Mucosa of descending colon (tissue), 3 donors: ENCODE measurements at regions not wholly inside any gene's neighbourhood (a gene's known extent, or its start where the extent isn't known, plus 50 kb on each side); places are given as distances from the start of the nearest gene placed in this dataset.

ENCODE experiments used
- ATAC-seq: fragments of 200-7000 bp; cut with Tn5 transposase; one replicate; pipeline ENCODE4 v1.9.1; 2020; ENCODE audit warnings: mild to moderate bottlenecking, moderate library complexity
- DNase-seq, 3 donors: peaks; one replicate each; pipeline ENCODE4 v3.0.0-alpha.2; 2020
- H3K36me3 ChIP-seq: fragments of 200-600 bp; one replicate; pipeline ENCODE4 v1.8.0; 2021; ENCODE audit warnings: low read depth, mild to moderate bottlenecking
- H3K4me1 ChIP-seq: fragments of 200-600 bp; one replicate; pipeline ENCODE4 v1.8.0; 2021; ENCODE audit warnings: low read depth, mild to moderate bottlenecking
- H3K4me3 ChIP-seq: fragments of 200-600 bp; one replicate; pipeline ENCODE4 v1.8.0; 2021; ENCODE audit warnings: mild to moderate bottlenecking
- H3K9me3 ChIP-seq: fragments of 200-600 bp; one replicate; pipeline ENCODE4 v1.8.0; 2021; ENCODE audit warnings: mild to moderate bottlenecking
- CTCF ChIP-seq: fragments of 200-600 bp; IDR thresholded peaks from one replicate; pipeline ENCODE4 v1.8.0; 2022; ENCODE audit warnings: antibody characterized with exemption, mild to moderate bottlenecking
- intact Hi-C, 2 donors: fragments of 100-400 bp; cut with DNase I in 1 of 2; cut with micrococcal nuclease in 1 of 2; formaldehyde crosslinking; loops; one replicate each; pipeline versions ENCODE4 v1.11.0 to v1.11.1; 2022; cut with DNase I, micrococcal nuclease
- donor health status: DM: no; HTN: no; CAD: no; lungs with moderate emphysema.
- donor health status: DM: no; HTN: no; CAD: no.
- donor health status: DM: no; HTN: yes; CAD: no.

GRCh38 chr3:145864336-145864735 is 296.6 kb downstream of the PLOD2 start:
- intact Hi-C loops = no loop called here
- H3K36me3 ChIP-seq = no peaks in the 10 kb centered on the region
- no peaks in the 10 kb centered on the region for H3K4me1 ChIP-seq
- no peak overlapping the region for H3K4me3 ChIP-seq
- no peak for DNase-seq
- no peak for ATAC-seq
- no peak for TF ChIP-seq CTCF
- no peaks in the 10 kb centered on the region for H3K9me3 ChIP-seq

- H3K4me3 ChIP-seq = no peak overlapping the region
- ATAC-seq (no peak), DNase-seq (no peak)
- intact Hi-C loops = no loop called here
- no peaks in the 10 kb centered on the region for H3K36me3 ChIP-seq
- H3K4me1 ChIP-seq = no peaks in the 10 kb centered on the region
- no peaks in the 10 kb centered on the region for H3K9me3 ChIP-seq
- no peak for TF ChIP-seq CTCF
Measured at GRCh38 chr3:145865399-145866018, 295.5 kb downstream of the PLOD2 start.

- H3K4me1 ChIP-seq = no peaks in the 10 kb centered on the region
- intact Hi-C loops = no loop called here
- H3K36me3 ChIP-seq = no peaks in the 10 kb centered on the region
- DNase-seq = no peak
- no peak for TF ChIP-seq CTCF
- no peak overlapping the region for H3K4me3 ChIP-seq
- no peak for ATAC-seq
- no peaks in the 10 kb centered on the region for H3K9me3 ChIP-seq
Measured at GRCh38 chr3:145869958-145870357, 291.0 kb downstream of the PLOD2 start.

GRCh38 chr3:145882436-145882835 is 278.5 kb downstream of the PLOD2 start:
- Histone ChIP-seq H3K9me3 (no peaks in the 10 kb centered on the region), H3K4me1 (no peaks in the 10 kb centered on the region), H3K36me3 (no peaks in the 10 kb centered on the region), H3K4me3 (no peak overlapping the region)
- no peak for TF ChIP-seq CTCF
- DNase-seq = no peak
- ATAC-seq = no peak
- intact Hi-C loops = no loop called here

- DNase-seq (no peak), ATAC-seq (no peak)
- Histone ChIP-seq H3K9me3 (no peaks in the 10 kb centered on the region), H3K4me3 (no peak overlapping the region), H3K36me3 (no peaks in the 10 kb centered on the region), H3K4me1 (no peaks in the 10 kb centered on the region)
- TF ChIP-seq CTCF = no peak
- intact Hi-C loops = no loop called here
Measured at GRCh38 chr3:145889730-145890129, 271.3 kb downstream of the PLOD2 start.

- ATAC-seq (no peak), DNase-seq (no peak)
- Histone ChIP-seq H3K4me1 (no peaks in the 10 kb centered on the region), H3K9me3 (no peaks in the 10 kb centered on the region), H3K4me3 (no peak overlapping the region), H3K36me3 (no peaks in the 10 kb centered on the region)
- intact Hi-C loops = no loop called here
- TF ChIP-seq CTCF = no peak
Measured at GRCh38 chr3:145892869-145893268, 268.1 kb downstream of the PLOD2 start.
